Brain microvascular endothelial cell (primary cell): ENCODE measurements at regions not wholly inside any gene's neighbourhood (a gene's known extent, or its start where the extent isn't known, plus 50 kb on each side); places are given as distances from the start of the nearest gene placed in this dataset.

Experiments
- DNase-seq: peaks from one replicate; pipeline ENCODE4 v3.0.0-alpha.2; 2020
- H3K27ac ChIP-seq: fragments of 250-450 bp; sonication (Bioruptor Pico); 2 replicates; pipeline ENCODE4 v1.5.1; 2020; ENCODE audit warnings: mild to moderate bottlenecking, moderate library complexity
- H3K27me3 ChIP-seq: fragments of 250-450 bp; sonication (Bioruptor Pico); replicated peaks from 2 replicates; pipeline ENCODE4 v1.5.1; 2020; ENCODE audit warnings: mild to moderate bottlenecking
- H3K36me3 ChIP-seq: fragments of 250-450 bp; sonication (Bioruptor Pico); replicated peaks from 2 replicates; pipeline ENCODE4 v1.5.1; 2020; ENCODE audit warnings: mild to moderate bottlenecking
- H3K4me3 ChIP-seq: 2 replicates; pipeline ENCODE4 v1.5.1; 2011; ENCODE audit warnings: low read depth, mild to moderate bottlenecking, control low read depth, low read length, moderate library complexity
- in situ Hi-C: cut with HindIII; loops from 2 replicates; pipeline ENCODE4 v1.10.0; 2017; ENCODE audit warnings: low sequenced_read_pairs, low pct_ligation_motif_present
- TF ChIP-seq, protein P1 (sequence below): IDR thresholded peaks from 2 replicates; pipeline ENCODE4 v1.5.1; 2011; ENCODE audit warnings: low read depth, mild to moderate bottlenecking, moderate library complexity, low read length, control low read depth, inconsistent platforms; ENCODE audit errors: missing control alignments

DNA sequence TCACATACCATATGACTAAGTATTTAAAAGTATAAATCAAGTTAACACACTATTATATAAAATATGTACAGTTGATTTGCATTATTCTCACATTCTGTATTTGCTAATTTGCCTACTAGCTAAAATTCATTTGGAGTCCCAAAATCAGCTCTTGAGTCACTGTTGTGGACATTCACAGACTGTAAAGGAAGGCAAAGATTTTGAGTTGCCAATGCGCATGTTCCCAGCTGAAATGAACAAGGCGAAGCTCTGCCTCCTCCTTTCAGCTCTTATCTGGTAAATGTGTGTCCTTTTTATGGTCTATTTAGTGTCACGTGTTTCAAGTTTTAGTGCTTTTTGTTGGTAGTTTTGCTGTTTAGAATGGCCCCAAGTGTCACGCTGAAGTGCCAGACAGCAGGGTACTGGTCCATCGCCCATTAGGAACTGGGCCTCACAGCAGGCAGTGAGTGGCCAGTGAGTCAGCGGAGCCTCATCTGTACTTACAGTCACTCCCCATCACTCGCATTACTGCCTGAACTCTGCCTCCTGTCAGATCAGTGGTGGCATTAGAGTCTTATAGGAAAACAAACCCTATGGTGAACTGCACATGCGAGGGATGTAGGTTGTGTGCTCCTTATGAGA lies 87.2 kb upstream of the ADTRP start:
- in situ Hi-C loops, result no loop called here
- TF ChIP-seq, protein P1, sequence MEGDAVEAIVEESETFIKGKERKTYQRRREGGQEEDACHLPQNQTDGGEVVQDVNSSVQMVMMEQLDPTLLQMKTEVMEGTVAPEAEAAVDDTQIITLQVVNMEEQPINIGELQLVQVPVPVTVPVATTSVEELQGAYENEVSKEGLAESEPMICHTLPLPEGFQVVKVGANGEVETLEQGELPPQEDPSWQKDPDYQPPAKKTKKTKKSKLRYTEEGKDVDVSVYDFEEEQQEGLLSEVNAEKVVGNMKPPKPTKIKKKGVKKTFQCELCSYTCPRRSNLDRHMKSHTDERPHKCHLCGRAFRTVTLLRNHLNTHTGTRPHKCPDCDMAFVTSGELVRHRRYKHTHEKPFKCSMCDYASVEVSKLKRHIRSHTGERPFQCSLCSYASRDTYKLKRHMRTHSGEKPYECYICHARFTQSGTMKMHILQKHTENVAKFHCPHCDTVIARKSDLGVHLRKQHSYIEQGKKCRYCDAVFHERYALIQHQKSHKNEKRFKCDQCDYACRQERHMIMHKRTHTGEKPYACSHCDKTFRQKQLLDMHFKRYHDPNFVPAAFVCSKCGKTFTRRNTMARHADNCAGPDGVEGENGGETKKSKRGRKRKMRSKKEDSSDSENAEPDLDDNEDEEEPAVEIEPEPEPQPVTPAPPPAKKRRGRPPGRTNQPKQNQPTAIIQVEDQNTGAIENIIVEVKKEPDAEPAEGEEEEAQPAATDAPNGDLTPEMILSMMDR, result no peak
- H3K27me3 ChIP-seq, result no peaks in the 10 kb centered on the region
- no peak overlapping the region for H3K4me3 ChIP-seq
- H3K27ac ChIP-seq, result no peak overlapping the region
- DNase-seq, result peak; percentile 63
- H3K36me3 ChIP-seq, result no peaks in the 10 kb centered on the region

GRCh38 chr6:11858439-11858838 lies 79.8 kb upstream of the ADTRP start:
- no peak for DNase-seq
- Histone ChIP-seq H3K36me3 (no peaks in the 10 kb centered on the region), H3K27ac (no peak overlapping the region), H3K4me3 (no peak overlapping the region), H3K27me3 (no peaks in the 10 kb centered on the region)
- TF ChIP-seq, protein P1, result no peak
- in situ Hi-C loops, result no loop called here

GRCh38 chr6:11855743-11856142 lies 77.1 kb upstream of the ADTRP start:
- Histone ChIP-seq H3K36me3 (no peaks in the 10 kb centered on the region), H3K4me3 (no peak overlapping the region), H3K27ac (no peak overlapping the region), H3K27me3 (no peaks in the 10 kb centered on the region)
- no peak for DNase-seq
- TF ChIP-seq, protein P1, result no peak
- in situ Hi-C loops, result no loop called here

GRCh38 chr6:11854408-11855165 lies 76.0 kb upstream of the ADTRP start:
- peak overlapping the region; percentile 76 for H3K27ac ChIP-seq
- in situ Hi-C loops, result no loop called here
- no peak overlapping the region for H3K4me3 ChIP-seq
- no peaks in the 10 kb centered on the region for H3K27me3 ChIP-seq
- TF ChIP-seq, protein P1, result no peak
- H3K36me3 ChIP-seq, result no peaks in the 10 kb centered on the region
- DNase-seq, result peak; percentile 75

- TF ChIP-seq, protein P1, result no peak
- Histone ChIP-seq H3K27me3 (no peaks in the 10 kb centered on the region), H3K4me3 (no peak overlapping the region), H3K36me3 (no peaks in the 10 kb centered on the region), H3K27ac (peak overlapping the region; percentile 76)
- in situ Hi-C loops, result no loop called here
- DNase-seq, result no peak
These were observed 75.2 kb upstream of the ADTRP start for GRCh38 chr6:11853678-11854407.
